ENCODE measurements at regions not wholly inside any gene's neighbourhood (a gene's known extent, or its start where the extent isn't known, plus 50 kb on each side); places are given as distances from the start of the nearest gene placed in this dataset.

DNA sequence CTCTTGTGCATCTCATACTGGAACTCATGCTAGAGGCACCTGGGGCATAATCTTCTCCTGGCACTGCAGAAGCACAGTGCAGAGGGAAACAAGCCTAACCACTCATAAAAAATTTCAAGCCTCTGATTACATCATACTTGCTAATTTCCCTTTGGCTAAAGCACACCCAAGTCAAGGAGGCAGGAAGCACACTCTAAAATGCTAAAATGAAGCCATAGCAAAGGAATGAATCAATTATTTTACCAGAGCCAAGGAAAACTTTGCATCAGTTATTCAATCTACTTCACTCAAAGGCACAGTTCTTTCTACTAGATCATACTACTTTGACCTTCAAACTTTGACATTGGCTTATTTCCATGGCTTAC lies 79.6 kb upstream of the SPOPL start:
- Histone ChIP-seq H3K4me3 (replicated peaks in 1 of 3; ENCODE audit: low read depth in 2 of 3, low read length in 3 of 3) (no peak overlapping the region), H3K4me2 (replicated peaks; ENCODE audit: extremely low read depth, low read length, poor library complexity, severe bottlenecking) (no peak overlapping the region), H2AFZ (ENCODE audit: insufficient read depth, low read depth, low read length, poor library complexity, severe bottlenecking) (no peak overlapping the region), H3K4me1 (ENCODE audit: control insufficient read depth in 1 of 2, insufficient read depth in 2 of 2, low read length in 2 of 2) (no peaks in the 10 kb centered on the region), H3K79me2 (ENCODE audit: insufficient read depth, low read length) (no peaks in the 10 kb centered on the region), H3K27me3 (ENCODE audit: control insufficient read depth in 2 of 2, insufficient read depth in 2 of 2, low read length in 2 of 2) (no peaks in the 10 kb centered on the region), H4K20me1 (ENCODE audit: insufficient read depth, low read length) (no peaks in the 10 kb centered on the region), H3K27ac (ENCODE audit: low read depth in 1 of 2, low read length in 2 of 2) (no peak overlapping the region), H3K9ac (ENCODE audit: insufficient read depth, low read length, poor library complexity, severe bottlenecking) (no peak overlapping the region), H3K9me3 (replicated peaks in 1 of 2; ENCODE audit: control insufficient read depth in 1 of 2, insufficient read depth in 1 of 2, low read length in 2 of 2) (peaks cover 12% of the 10 kb centered on the region in 2 donors), H3K36me3 (replicated peaks in 1 of 2; ENCODE audit: control insufficient read depth in 1 of 2, insufficient read depth in 2 of 2, low read length in 2 of 2) (no peaks in the 10 kb centered on the region)
- Mint-ChIP-seq H3K9me3 (peaks cover 4 to 17% (median 9%) of the 10 kb centered on the region in 7 donors), H3K4me1 (no peaks in the 10 kb centered on the region), H3K27ac (no peak overlapping the region), H3K27me3 (ENCODE audit: low read depth in 3 of 3) (peaks cover 0 to 2% (median 0%) of the 10 kb centered on the region in 3 donors), H3K4me3 (no peak overlapping the region), H3K36me3 (no peaks in the 10 kb centered on the region)
- DNase-seq = no peak
- intact Hi-C loops (cut with micrococcal nuclease) = no loop called here
- TF ChIP-seq CTCF (IDR thresholded peaks at IDR 0.05) = no peak

GRCh38 chr2:138423198-138423597 lies 78.4 kb upstream of the SPOPL start:
- H3K27ac ChIP-seq (ENCODE audit: low read depth in 1 of 2, low read length in 2 of 2) = no peak overlapping the region
- H3K4me1 ChIP-seq (ENCODE audit: control insufficient read depth in 1 of 2, insufficient read depth in 2 of 2, low read length in 2 of 2) = no peaks in the 10 kb centered on the region
- no peak for TF ChIP-seq CTCF (IDR thresholded peaks at IDR 0.05)
- no peak overlapping the region for H3K4me2 ChIP-seq (replicated peaks; ENCODE audit: extremely low read depth, low read length, poor library complexity, severe bottlenecking)
- Mint-ChIP-seq H3K4me1 (no peaks in the 10 kb centered on the region), H3K27ac (no peak overlapping the region), H3K9me3 (peaks cover 4 to 14% (median 9%) of the 10 kb centered on the region in 7 donors), H3K36me3 (no peaks in the 10 kb centered on the region), H3K4me3 (no peak overlapping the region), H3K27me3 (ENCODE audit: low read depth in 3 of 3) (peaks cover 0 to 2% (median 0%) of the 10 kb centered on the region in 3 donors)
- H3K4me3 ChIP-seq (replicated peaks in 1 of 3; ENCODE audit: low read depth in 2 of 3, low read length in 3 of 3) = no peak overlapping the region
- H3K9me3 ChIP-seq (replicated peaks in 1 of 2; ENCODE audit: control insufficient read depth in 1 of 2, insufficient read depth in 1 of 2, low read length in 2 of 2) = peaks cover 12 to 14% of the 10 kb centered on the region in 2 donors
- no CpG with 5 or more reads among the region's 2 CpGs for WGBS (ENCODE audit: insufficient coverage)
- no peaks in the 10 kb centered on the region for H3K79me2 ChIP-seq (ENCODE audit: insufficient read depth, low read length)
- no peaks in the 10 kb centered on the region for H4K20me1 ChIP-seq (ENCODE audit: insufficient read depth, low read length)
- H3K36me3 ChIP-seq (replicated peaks in 1 of 2; ENCODE audit: control insufficient read depth in 1 of 2, insufficient read depth in 2 of 2, low read length in 2 of 2) = no peaks in the 10 kb centered on the region
- no peak overlapping the region for H3K9ac ChIP-seq (ENCODE audit: insufficient read depth, low read length, poor library complexity, severe bottlenecking)
- DNase-seq = no peak
- no peak overlapping the region for H2AFZ ChIP-seq (ENCODE audit: insufficient read depth, low read depth, low read length, poor library complexity, severe bottlenecking)
- intact Hi-C loops (cut with micrococcal nuclease) = no loop called here
- no peaks in the 10 kb centered on the region for H3K27me3 ChIP-seq (ENCODE audit: control insufficient read depth in 2 of 2, insufficient read depth in 2 of 2, low read length in 2 of 2)

Data from CD14-positive monocyte (primary cell).